ENCODE measurements at regions not wholly inside any gene's neighbourhood (a gene's known extent, or its start where the extent isn't known, plus 50 kb on each side); places are given as distances from the start of the nearest gene placed in this dataset.
"Not testable (repeated sequence)": the region's sequence is repeated elsewhere in the genome, so short reads cannot be mapped to it uniquely, and the experiment has no call there.

GRCh38 chr5:50898966-50899365, 232.5 kb downstream of the PARP8 start:
- no peak for DNase-seq

GRCh38 chr5:50900952-50901510, 234.6 kb downstream of the PARP8 start:
- peak in 1 of 3 experiments; percentile 9 for DNase-seq

GRCh38 chr5:50903651-50904050, 237.2 kb downstream of the PARP8 start:
- no peak for DNase-seq

GRCh38 chr5:50905996-50906570, 239.6 kb downstream of the PARP8 start:
- no peak for DNase-seq

- DNase-seq = not testable (repeated sequence)
These were observed 253.7 kb downstream of the PARP8 start for GRCh38 chr5:50920160-50920559.

GRCh38 chr5:50921366-50922133, 255.1 kb downstream of the PARP8 start:
- no peak for DNase-seq

GRCh38 chr5:50922134-50922941, 255.9 kb downstream of the PARP8 start:
- DNase-seq = not testable (repeated sequence)

- no peak for DNase-seq
These were observed 256.7 kb downstream of the PARP8 start for GRCh38 chr5:50922942-50923767.

- DNase-seq = no peak
These were observed 257.5 kb downstream of the PARP8 start for GRCh38 chr5:50923768-50924494.

- DNase-seq = no peak
These were observed 261.5 kb downstream of the PARP8 start for GRCh38 chr5:50927953-50928352.

- no peak for DNase-seq
These were observed 262.7 kb downstream of the PARP8 start for GRCh38 chr5:50929174-50929573.

- DNase-seq = no peak
These were observed 267.9 kb downstream of the PARP8 start for GRCh38 chr5:50934343-50934742.

- DNase-seq = no peak
These were observed 278.7 kb downstream of the PARP8 start for GRCh38 chr5:50945139-50945538.

GRCh38 chr5:50947906-50948683, 281.7 kb downstream of the PARP8 start:
- peak; percentile 42 to 76 (median 68) for DNase-seq

- no peak for DNase-seq
These were observed 286.9 kb downstream of the PARP8 start for GRCh38 chr5:50953290-50953689.

GRCh38 chr5:50958852-50959457, 292.5 kb downstream of the PARP8 start:
- DNase-seq = peak; percentile 10 to 75 (median 64)

GRCh38 chr5:50962934-50963872, 296.8 kb downstream of the PARP8 start:
- peak; percentile 75 to 95 (median 93) for DNase-seq

- peak in 2 of 3 experiments; percentile 73 to 87 for DNase-seq
These were observed 297.7 kb downstream of the PARP8 start for GRCh38 chr5:50963971-50964745.
